ENCODE measurements at regions not wholly inside any gene's neighbourhood (a gene's known extent, or its start where the extent isn't known, plus 50 kb on each side); places are given as distances from the start of the nearest gene placed in this dataset.

DNA sequence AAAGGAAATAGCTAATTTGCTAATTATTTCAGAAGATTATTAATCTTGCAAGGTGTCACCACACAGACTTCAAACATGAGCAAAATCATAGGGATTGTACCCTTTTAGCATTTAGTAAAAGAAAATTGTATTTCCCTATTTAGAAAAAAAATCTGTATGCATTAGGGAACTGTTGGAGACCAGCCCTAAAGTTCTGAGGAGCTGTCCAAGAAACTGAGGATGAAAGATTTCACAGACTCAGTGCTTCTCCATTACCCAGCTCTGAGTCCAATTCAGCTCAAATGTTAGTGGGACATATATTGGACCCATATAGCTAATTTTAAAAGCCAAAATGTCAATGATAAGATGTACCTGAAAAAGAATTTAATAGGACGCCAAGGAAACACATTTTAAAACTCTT lies 271.7 kb downstream of the SNX10 start:
- no peaks in the 10 kb centered on the region for H4K20me1 ChIP-seq (ENCODE audit: insufficient read depth)
- H3K4me3 ChIP-seq (ENCODE audit: low read depth in 2 of 2, low read length in 1 of 2), result no peak overlapping the region
- no peaks in the 10 kb centered on the region for H3K27me3 ChIP-seq (ENCODE audit: insufficient read depth)
- POLR2A ChIA-PET, result no interaction called here
- CTCF ChIA-PET, result interaction anchor here (1.1 to 2.0 kb wide), 6 partner anchors 9 to 104 kb away, joined by 3 to 13 read pairs (median 6); no protein-coding TSS in a partner anchor
- WGBS (ENCODE audit: low lambda C conversion rate), result 38% methylated on average over 1 of the region's 1 CpG
- no peaks in the 10 kb centered on the region for H3K79me2 ChIP-seq (ENCODE audit: insufficient read depth)
- H3K9me3 ChIP-seq, result no peaks in the 10 kb centered on the region
- H3K4me1 ChIP-seq (ENCODE audit: control insufficient read depth in 1 of 2, insufficient read depth in 2 of 2, low read depth in 1 of 2, low read length in 1 of 2), result no peaks in the 10 kb centered on the region; a peak in 1 of 4 replicates
- no peak overlapping the region for H3K27ac ChIP-seq (ENCODE audit: low read depth in 2 of 2, low read length in 1 of 2)
- DNase-seq, result no peak
- no peaks in the 10 kb centered on the region for H3K36me3 ChIP-seq (replicated peaks in 1 of 2; ENCODE audit: control insufficient read depth in 1 of 2, insufficient read depth in 2 of 2, low read length in 1 of 2)
- no peak overlapping the region for H2AFZ ChIP-seq (ENCODE audit: low read depth)
- TF ChIP-seq MXI1 (IDR thresholded peaks at IDR 0.05; ENCODE audit: low read depth, low read length) (no peak), YY1 (IDR thresholded peaks at IDR 0.05; ENCODE audit: low read depth) (no peak)
- TF ChIP-seq, protein P1, sequence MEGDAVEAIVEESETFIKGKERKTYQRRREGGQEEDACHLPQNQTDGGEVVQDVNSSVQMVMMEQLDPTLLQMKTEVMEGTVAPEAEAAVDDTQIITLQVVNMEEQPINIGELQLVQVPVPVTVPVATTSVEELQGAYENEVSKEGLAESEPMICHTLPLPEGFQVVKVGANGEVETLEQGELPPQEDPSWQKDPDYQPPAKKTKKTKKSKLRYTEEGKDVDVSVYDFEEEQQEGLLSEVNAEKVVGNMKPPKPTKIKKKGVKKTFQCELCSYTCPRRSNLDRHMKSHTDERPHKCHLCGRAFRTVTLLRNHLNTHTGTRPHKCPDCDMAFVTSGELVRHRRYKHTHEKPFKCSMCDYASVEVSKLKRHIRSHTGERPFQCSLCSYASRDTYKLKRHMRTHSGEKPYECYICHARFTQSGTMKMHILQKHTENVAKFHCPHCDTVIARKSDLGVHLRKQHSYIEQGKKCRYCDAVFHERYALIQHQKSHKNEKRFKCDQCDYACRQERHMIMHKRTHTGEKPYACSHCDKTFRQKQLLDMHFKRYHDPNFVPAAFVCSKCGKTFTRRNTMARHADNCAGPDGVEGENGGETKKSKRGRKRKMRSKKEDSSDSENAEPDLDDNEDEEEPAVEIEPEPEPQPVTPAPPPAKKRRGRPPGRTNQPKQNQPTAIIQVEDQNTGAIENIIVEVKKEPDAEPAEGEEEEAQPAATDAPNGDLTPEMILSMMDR (IDR thresholded peaks at IDR 0.05), result no peak
- H3K9ac ChIP-seq, result no peak overlapping the region
- no peak overlapping the region for H3K4me2 ChIP-seq
- no peaks in the 10 kb centered on the region for H3K9me2 ChIP-seq
- H3F3A ChIP-seq (replicated peaks; ENCODE audit: insufficient read depth), result no peaks in the 10 kb centered on the region

DNA sequence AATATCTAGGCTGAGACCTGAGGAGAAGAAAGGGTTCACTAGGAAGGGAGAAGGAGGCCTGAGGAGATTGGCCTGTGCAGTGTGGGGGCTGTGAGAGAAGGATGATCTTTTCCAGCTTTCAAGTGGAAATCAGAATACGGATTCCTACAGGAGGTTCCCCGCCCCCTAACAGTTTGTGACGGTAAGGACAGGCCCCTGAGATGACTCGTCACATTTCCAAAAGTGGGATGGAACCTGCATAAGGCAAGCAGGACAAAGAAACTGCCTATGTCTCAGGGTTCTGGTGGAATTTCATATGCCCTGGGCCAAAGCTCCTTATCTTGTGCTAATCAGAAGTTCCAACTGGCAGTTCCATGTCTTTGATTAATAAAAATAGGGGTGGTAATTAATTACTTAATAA lies 275.6 kb downstream of the SNX10 start:
- Histone ChIP-seq H3K4me1 (ENCODE audit: control insufficient read depth in 1 of 2, insufficient read depth in 2 of 2, low read depth in 1 of 2, low read length in 1 of 2) (no peaks in the 10 kb centered on the region), H3K27me3 (ENCODE audit: insufficient read depth) (no peaks in the 10 kb centered on the region), H3F3A (replicated peaks; ENCODE audit: insufficient read depth) (no peaks in the 10 kb centered on the region), H3K79me2 (ENCODE audit: insufficient read depth) (no peaks in the 10 kb centered on the region), H3K9me3 (no peaks in the 10 kb centered on the region), H4K20me1 (ENCODE audit: insufficient read depth) (no peaks in the 10 kb centered on the region), H3K4me3 (ENCODE audit: low read depth in 2 of 2, low read length in 1 of 2) (no peak overlapping the region), H3K36me3 (replicated peaks in 1 of 2; ENCODE audit: control insufficient read depth in 1 of 2, insufficient read depth in 2 of 2, low read length in 1 of 2) (no peaks in the 10 kb centered on the region), H3K9ac (no peak overlapping the region), H3K27ac (ENCODE audit: low read depth in 2 of 2, low read length in 1 of 2) (no peak overlapping the region), H3K4me2 (no peak overlapping the region), H2AFZ (ENCODE audit: low read depth) (no peak overlapping the region), H3K9me2 (no peaks in the 10 kb centered on the region)
- ChIA-PET POLR2A (no interaction called here), CTCF (interaction anchor here (1.0 to 1.6 kb wide), 3 partner anchors 14 to 101 kb away, joined by 3 to 4 read pairs (median 3); no protein-coding TSS in a partner anchor)
- DNase-seq, result no peak
- WGBS (ENCODE audit: low lambda C conversion rate), result 21% methylated on average over 4 of the region's 4 CpGs
- TF ChIP-seq FOXJ3 (CRISPR knock-in tag; IDR thresholded peaks at IDR 0.05) (no peak), GATA2 (CRISPR knock-in tag; IDR thresholded peaks at IDR 0.05) (no peak), MXI1 (IDR thresholded peaks at IDR 0.05; ENCODE audit: low read depth, low read length) (no peak), RCOR1 (IDR thresholded peaks at IDR 0.05; ENCODE audit: low read length) (no peak), RXRA (IDR thresholded peaks at IDR 0.05; ENCODE audit: borderline replicate concordance, low read depth) (no peak), FOXM1 (IDR thresholded peaks at IDR 0.05; ENCODE audit: low read depth) (no peak), SMC3 (IDR thresholded peaks at IDR 0.05; ENCODE audit: low read depth, low read length) (no peak), MEF2A (IDR thresholded peaks at IDR 0.05; ENCODE audit: borderline replicate concordance, low read depth) (no peak), ELF1 (IDR thresholded peaks at IDR 0.05) (no peak), POLR2AphosphoS5 (IDR thresholded peaks at IDR 0.05; ENCODE audit: low read depth, low read length) (no peak), RFX5 (IDR thresholded peaks at IDR 0.05; ENCODE audit: low read length) (no peak), EZH2phosphoT487 (IDR thresholded peaks at IDR 0.05; ENCODE audit: borderline replicate concordance, low read depth) (no peak), GABPA (IDR thresholded peaks at IDR 0.05; ENCODE audit: low read depth) (no peak), NRF1 (IDR thresholded peaks at IDR 0.05; ENCODE audit: low read depth, low read length) (no peak)
- TF ChIP-seq, protein P2, sequence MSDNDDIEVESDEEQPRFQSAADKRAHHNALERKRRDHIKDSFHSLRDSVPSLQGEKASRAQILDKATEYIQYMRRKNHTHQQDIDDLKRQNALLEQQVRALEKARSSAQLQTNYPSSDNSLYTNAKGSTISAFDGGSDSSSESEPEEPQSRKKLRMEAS (IDR thresholded peaks at IDR 0.05; ENCODE audit: low read depth), result no peak
- TF ChIP-seq, protein P3, sequence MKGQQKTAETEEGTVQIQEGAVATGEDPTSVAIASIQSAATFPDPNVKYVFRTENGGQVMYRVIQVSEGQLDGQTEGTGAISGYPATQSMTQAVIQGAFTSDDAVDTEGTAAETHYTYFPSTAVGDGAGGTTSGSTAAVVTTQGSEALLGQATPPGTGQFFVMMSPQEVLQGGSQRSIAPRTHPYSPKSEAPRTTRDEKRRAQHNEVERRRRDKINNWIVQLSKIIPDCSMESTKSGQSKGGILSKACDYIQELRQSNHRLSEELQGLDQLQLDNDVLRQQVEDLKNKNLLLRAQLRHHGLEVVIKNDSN (IDR thresholded peaks at IDR 0.05; ENCODE audit: borderline replicate concordance, low read depth), result no peak
- TF ChIP-seq, protein P4, sequence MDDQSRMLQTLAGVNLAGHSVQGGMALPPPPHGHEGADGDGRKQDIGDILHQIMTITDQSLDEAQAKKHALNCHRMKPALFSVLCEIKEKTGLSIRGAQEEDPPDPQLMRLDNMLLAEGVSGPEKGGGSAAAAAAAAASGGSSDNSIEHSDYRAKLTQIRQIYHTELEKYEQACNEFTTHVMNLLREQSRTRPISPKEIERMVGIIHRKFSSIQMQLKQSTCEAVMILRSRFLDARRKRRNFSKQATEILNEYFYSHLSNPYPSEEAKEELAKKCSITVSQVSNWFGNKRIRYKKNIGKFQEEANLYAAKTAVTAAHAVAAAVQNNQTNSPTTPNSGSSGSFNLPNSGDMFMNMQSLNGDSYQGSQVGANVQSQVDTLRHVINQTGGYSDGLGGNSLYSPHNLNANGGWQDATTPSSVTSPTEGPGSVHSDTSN (IDR thresholded peaks at IDR 0.05), result no peak
- TF ChIP-seq, protein P5, sequence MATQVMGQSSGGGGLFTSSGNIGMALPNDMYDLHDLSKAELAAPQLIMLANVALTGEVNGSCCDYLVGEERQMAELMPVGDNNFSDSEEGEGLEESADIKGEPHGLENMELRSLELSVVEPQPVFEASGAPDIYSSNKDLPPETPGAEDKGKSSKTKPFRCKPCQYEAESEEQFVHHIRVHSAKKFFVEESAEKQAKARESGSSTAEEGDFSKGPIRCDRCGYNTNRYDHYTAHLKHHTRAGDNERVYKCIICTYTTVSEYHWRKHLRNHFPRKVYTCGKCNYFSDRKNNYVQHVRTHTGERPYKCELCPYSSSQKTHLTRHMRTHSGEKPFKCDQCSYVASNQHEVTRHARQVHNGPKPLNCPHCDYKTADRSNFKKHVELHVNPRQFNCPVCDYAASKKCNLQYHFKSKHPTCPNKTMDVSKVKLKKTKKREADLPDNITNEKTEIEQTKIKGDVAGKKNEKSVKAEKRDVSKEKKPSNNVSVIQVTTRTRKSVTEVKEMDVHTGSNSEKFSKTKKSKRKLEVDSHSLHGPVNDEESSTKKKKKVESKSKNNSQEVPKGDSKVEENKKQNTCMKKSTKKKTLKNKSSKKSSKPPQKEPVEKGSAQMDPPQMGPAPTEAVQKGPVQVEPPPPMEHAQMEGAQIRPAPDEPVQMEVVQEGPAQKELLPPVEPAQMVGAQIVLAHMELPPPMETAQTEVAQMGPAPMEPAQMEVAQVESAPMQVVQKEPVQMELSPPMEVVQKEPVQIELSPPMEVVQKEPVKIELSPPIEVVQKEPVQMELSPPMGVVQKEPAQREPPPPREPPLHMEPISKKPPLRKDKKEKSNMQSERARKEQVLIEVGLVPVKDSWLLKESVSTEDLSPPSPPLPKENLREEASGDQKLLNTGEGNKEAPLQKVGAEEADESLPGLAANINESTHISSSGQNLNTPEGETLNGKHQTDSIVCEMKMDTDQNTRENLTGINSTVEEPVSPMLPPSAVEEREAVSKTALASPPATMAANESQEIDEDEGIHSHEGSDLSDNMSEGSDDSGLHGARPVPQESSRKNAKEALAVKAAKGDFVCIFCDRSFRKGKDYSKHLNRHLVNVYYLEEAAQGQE (IDR thresholded peaks at IDR 0.05; ENCODE audit: low read depth, low read length), result no peak

Data from SK-N-SH (cell line).